Ecto neural progenitor cell (in vitro differentiated cells): ENCODE measurements at regions not wholly inside any gene's neighbourhood (a gene's known extent, or its start where the extent isn't known, plus 50 kb on each side); places are given as distances from the start of the nearest gene placed in this dataset.
A peak's percentile ranks its signal among the peaks of the same experiment; 100 is the strongest.

ENCODE experiments used
- DNase-seq: peaks from one replicate; pipeline ENCODE4 v3.0.0-alpha.2; 2018; ENCODE audit warnings: low spot score

DNA sequence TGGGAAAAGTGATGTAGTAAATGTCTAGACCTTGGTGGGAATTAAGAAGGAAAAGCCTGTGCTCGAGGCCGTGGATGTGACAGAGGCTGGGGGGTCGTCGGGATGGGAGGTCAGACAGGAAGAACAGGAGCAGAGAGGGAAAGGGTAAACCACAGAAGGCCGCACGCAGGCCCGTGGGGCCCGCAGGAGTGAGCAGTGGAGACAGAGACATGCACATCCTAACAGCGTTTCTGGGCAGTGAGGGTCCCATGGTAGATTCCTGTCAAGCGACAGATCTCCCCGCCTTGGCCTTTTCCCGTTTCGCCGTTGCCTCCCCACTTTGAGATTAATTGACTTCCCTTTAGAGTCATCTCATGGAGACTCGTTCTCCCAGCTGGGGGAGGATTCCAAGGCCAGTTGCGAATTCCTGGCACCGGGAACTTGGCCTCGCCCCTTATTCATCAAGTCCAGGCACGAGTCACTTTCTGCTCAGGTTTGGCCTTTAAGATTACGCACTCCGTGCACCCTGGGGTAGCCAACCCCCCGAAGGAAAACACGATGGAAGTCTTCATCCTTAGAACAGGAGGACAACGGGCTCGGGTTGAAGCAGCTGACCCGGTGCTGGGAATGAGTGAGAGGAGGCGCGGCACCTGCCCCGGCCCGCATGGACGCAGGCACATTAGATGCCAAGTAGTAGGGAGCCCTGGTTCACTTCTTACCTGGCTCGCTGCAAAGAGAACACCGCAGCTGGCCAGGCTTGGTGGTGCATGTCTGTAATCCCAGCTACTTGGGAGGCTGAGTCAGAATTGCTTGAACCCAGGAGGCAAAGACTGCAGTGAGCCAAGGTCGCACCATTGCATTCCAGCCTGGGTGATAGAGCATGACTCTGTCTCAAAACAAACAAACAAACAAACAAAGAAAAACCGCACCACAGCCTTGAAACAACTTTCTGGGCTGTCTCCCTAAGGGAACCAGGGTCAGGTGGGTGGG lies 315.2 kb upstream of the SHH start:
- DNase-seq = no peak

DNA sequence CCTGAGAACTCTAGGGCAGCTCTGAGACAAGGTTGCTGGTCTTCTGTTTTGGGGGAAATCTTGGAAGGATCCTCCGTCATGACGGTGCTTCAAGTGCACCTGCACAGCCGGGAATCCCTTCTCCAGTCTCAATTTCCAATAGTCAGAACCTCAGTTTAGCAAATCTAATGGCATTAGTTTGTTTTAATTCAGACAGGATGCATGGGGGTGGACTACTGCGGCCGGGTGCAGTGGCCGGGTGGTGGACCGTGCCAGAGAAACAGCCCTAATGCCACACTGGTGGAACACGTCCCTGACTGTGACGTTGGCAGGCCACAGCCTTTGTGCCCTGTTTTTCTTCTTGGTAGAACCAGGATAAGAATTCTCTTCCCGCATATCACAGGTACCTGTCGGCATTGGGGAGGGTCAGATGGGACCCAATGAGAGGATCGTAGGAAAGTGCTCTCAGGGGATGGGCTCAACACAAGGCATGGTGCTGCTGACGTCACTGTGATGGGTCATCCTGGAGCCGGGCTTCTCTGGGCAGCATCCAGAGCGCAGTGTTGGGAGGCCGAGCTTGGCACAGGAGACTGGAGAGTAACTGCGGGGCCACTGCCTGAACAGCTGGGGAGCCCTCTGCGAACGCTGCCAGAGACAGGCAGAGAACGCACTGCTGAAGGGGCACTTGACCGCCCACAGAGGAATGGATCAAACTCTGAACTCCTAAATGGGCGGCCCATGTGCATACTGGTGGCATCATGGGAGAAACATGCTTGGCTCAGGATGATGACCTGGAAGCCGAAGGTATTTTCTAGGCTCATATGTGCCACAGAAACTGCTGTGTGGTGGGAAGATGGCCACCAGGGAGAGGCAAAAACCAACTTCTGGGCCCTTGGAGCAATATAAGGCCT lies 313.8 kb upstream of the SHH start:
- no peak for DNase-seq

DNA sequence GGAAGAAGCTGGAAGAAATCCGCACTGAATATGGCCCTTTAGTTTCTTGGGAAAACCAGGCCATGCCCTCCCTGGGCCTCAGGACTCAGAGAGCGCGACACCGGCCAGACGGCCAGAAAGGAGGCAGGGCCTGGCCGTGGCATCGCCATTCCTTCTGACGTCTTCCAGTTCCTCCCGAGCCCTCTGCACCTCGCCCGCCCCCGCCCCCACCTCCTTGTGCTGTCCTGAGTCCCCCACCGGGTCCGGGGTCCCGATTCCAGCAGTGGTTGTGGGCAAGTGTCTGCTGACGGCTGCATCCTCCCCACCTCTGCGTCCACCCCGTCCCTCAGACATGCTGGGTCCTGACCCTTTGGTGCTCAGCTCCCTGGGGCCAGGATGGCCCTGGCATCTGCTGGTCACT lies 312.1 kb upstream of the SHH start:
- no peak for DNase-seq

DNA sequence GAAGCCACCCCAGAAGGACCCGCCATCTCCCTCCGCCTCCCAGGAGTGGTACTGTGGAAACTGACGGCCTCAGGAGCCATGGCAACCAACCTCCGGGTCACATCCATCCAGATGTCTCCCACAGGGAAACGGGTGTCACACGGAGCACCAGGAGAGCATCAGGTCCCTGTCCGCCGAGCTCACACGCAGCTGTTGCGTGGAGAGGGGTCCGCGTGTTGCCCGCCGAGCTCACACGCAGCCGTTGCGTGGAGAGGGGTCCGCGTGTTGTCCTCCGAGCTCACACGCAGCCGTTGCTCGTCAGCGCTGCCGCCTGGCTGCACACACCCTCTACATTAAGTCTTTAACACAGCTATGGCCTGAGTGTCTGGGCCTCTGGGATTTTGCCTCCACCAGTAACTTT lies 311.1 kb upstream of the SHH start:
- no peak for DNase-seq

DNA sequence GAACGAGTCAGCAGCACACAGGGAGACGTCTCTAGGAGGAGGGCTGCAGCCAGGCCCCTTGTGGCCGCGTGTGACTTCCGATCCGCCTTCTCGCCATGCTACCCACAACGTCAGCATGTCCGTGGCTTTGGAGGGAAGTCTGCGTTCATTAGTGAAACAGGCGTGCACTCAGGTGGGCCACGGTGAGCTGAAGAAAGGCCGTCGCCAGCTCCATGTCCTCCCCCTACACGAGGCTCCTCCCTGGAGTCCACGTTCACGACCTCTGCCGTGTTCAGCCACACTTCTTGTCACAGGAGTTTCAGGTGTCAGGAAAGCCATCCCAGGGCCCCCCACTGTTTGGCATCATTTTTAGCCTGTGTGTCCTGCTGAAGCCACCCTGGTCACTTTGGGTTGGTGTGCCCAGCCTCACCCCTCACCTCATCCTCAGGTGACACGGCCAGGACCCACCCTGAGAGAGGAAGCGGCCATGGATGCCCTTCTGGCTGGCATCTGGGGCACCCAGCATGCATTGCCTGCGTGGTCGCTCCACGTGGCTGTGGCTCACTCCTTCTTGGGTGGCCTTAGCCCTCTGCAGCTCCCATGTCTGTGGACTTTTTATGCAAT lies 310.6 kb upstream of the SHH start:
- DNase-seq = no peak

DNA sequence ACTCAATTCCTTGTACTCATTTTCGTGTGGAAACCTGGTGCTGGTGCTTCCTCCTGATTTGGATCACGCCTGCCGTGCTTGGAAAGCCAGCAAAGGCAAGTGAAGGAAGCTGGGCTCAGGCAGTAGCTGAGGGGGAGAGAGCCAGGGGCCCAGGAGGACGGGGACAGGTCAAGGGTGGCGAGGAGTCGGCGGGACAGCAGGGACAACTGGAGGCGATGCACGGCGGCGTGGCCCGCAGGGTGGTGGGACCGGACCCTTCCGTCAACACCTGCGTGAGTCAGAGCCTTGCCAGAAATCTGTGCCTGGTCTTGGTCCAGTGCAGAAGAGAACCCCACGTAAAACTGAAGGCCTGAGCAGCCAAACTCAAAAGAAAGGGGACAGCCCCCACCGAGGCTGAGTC lies 309.7 kb upstream of the SHH start:
- no peak for DNase-seq

DNA sequence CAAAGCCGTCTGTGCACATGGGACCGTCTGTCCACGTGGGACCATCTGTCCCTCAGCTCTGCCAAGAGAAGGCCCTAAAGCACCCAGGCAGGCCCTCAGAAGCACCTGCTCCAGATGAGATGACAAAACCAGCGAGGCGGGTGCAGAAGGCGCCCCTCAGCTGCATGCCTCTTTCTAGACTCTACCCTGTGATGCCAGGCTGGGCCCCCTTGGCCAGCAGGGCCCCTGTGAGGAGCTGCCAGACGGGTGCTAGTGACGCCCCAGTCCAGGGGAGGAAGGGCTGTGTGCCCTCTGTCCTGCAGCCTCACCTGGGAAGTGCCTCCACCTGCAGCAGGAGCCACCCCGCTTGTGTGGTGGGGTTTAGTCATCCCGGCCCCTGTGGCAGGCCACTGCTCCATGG lies 309.2 kb upstream of the SHH start:
- DNase-seq = no peak

DNA sequence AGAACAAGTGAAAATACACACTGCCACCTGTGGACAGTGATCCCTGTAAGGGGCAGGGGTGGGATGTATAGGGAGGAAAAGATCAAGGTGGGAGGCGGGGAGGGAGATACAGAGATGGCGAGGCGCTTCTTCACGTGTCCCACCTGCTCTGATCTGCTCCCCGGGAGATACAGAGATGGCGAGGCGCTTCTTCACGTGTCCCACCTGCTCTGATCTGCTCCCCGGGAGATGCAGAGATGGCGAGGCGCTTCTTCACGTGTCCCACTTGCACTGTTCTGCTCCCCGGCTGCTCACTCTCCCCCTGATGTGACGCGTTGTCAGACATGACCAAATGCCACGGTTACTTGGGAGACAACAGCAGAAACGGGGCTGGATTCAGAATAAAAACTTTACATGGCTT lies 308.3 kb upstream of the SHH start:
- no peak for DNase-seq

DNA sequence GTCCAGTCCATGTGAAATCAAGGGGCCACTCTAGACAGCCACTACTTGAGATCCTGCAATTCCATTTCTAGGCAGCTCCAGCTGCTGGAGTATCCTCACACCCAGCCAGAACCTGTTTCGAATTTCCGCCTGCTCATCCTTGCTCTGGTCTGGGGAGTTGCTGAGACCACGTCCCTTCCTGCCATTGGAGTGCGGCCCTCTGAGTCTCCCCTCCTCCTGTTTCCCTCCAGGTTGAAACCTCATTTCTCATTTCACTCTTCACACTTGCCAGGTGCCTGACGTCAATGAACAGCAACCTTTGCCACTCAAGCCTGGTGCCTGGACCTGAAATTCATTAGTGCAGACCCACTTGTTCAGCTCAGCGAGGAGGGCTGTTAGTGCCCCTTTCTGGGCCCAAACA lies 307.5 kb upstream of the SHH start:
- DNase-seq = no peak

DNA sequence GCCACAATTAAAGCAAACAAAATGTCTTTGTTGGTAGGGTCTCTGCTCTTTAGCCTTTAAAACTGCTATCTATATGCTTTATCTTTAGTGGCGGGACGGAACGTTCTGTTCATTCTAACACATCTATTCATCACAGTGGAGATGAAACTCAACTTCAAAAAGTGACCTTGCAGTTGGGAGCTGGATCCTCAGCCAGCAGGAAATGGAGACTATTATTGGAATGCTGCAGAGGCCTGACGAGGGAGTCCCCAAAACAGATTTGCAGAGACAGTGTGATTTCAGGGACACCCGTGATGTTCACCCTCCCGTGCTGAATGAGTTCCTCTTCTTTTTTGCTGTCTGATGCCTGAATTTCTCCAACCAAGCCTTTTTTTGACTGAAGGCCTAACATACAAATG lies 306.0 kb upstream of the SHH start:
- no peak for DNase-seq

DNA sequence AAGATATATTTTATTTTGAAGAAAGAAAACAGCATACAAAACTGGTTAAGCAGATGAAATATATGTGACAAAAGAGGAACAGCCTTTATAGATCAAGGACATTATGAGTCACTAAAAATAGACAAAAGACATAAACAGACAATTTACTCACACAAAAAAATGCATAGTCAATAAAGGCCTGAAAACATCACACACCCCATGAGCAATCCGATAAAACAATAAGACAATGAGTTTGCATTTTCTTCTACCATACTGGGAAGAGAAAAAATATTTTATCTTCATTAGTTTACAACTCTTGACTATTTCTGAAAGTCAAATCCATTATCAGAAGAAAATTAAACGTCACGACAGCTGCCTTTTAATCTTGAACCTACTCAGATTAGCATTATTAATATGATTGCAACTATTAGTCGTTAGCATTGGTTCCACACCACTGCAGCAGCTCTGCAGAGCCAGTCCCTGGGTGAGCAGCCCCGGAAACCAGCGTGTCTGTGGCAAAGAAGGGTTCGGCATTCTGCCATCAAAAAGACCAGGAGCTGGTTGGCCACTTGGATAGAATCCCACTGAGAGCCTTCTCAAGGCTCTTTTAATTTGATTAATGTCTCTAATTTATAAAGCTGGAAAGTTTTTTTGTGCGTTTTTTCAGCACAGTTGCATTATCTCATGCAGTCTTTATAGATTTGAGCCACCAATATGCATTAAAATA lies 305.4 kb upstream of the SHH start:
- DNase-seq = no peak

DNA sequence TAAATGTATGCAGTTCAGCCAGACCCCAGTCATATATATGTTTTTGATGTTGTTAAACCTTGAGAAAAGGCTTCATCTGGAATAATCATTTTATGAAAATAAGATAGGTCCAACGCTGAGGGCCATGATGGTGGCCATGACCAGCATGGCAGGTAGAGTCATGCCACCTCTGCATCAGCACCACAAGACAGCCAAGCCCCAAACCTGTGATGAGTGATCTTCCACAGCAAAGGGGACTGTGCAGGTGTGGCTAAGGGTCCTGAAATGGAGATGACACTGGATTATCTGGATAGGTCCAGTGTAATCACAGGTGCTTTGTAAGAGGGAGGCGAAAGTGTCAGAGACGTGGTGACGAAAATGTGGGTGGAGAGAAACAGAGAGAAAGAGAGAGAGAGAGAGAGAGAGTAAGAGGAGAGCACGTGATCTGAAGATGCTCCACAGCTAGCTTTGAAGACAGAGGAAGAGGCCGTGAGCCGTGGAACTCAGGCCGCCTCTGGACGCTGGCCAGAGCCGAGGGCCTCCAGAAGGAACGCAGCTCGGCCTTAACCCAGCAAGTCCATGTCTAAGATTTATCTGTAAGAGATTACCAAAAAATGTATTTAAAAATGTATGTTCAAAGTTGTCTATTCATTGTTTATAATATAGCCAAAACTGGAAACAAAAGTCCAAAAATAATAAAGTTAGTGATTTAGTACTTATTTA lies 304.4 kb upstream of the SHH start:
- no peak for DNase-seq

DNA sequence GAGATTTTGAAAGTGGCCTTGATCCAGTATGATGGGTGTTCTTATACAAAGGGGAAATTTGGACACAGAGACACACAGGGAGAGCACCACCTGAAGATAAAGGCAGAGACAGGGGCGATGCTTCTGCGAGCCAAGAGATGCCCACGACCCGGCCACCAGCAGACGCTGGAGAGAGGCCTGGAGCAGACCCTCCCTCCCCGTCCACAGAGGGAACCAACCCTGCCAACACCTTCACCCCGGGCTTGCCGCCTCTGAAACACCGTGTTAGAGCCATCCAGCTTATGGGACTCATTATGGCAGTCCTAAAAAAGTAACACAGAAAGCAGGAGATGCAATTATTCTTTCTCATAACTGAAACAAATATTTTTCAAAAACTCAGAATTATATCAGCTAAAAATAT lies 303.3 kb upstream of the SHH start:
- no peak for DNase-seq

DNA sequence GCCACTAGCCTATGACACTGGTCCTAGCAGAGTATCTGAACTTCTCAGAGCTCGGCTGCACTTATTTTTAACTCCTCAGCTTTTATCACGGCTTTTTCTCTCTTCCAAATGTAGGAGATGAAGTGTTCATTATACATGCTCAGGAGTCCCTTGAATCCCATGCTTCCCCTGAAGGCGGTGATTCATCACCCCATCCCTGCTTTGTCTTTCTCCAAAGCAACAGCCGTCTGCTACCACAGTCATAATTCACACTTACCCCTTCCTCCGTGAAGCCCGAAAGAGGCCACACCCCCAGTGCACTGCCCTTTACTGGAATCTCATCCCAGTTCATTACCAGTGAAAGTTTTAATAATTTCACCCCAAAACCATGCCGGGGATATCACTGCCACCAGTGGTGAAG lies 301.5 kb upstream of the SHH start:
- DNase-seq = peak; percentile 25

DNA sequence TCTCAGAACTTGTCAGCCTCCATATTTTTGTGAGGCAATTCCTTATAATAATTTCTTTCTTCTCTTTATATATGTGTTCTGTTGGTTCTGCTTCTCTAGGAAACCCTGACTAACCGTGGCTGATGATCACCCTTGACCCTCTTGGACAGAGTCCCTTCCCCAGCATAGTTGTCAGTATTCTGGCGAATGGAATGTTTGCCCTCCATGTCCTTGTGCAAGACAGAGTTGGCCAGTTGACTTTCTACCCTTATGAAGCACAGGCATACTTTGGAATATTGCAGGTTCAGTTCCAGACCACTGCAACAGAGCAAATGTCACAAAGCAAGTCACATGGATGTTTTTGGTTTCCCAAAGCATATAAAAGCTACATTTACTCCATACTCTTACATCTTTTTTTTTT lies 297.7 kb upstream of the SHH start:
- DNase-seq = no peak

DNA sequence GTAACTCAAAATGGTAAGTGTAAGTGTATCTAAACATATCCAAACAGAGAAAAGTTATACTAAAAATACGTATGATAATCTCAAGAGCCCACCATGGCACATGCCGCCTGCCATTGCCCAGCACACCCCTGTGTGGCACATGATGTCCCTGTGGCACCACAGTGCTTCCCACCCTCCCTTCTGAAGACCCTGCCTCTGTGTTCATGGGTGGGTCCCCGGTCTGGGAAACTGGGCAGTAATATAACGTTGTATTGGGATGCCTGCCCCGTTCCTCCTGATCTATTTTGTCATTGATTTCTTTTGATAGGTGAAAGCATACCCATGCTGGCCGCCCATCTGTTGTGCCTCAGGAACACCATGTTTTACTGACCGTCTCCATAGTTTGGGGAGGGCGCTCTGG lies 296.8 kb upstream of the SHH start:
- no peak for DNase-seq

DNA sequence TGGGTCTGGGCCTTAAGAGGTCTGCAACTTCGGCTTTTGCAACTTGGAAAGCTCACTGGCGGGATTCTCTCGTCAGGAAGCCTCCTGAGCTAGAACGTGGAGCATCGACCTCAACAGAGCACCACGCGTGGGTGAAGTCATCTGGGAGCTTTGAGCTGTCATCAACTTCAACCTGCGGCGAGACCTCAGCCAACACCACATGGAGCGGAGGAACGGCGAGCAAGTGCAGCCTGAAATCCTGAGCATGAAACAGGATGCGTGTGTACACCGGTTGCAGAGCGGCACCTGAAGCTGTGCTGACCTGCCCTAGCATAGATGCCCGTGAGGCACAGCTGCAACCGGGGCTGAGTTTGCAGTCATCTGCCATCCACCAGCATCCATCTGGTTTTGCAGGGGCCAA lies 295.7 kb upstream of the SHH start:
- no peak for DNase-seq

DNA sequence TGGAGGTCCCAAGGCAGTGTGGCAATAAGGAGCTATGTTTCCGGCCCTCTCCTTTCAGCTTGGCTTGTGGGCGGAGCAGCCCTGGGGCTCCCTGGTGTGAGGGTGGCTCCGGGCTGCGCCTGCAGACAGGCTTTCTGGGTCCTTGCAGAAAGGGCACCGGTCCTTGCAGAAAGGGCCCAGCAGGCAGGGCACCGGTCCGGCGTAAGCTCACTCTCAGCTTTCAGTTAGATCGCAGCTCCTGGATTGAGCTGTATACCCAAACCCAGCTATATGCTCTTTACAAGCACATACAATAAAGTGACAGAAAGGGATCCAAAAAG lies 293.8 kb upstream of the SHH start:
- no peak for DNase-seq

DNA sequence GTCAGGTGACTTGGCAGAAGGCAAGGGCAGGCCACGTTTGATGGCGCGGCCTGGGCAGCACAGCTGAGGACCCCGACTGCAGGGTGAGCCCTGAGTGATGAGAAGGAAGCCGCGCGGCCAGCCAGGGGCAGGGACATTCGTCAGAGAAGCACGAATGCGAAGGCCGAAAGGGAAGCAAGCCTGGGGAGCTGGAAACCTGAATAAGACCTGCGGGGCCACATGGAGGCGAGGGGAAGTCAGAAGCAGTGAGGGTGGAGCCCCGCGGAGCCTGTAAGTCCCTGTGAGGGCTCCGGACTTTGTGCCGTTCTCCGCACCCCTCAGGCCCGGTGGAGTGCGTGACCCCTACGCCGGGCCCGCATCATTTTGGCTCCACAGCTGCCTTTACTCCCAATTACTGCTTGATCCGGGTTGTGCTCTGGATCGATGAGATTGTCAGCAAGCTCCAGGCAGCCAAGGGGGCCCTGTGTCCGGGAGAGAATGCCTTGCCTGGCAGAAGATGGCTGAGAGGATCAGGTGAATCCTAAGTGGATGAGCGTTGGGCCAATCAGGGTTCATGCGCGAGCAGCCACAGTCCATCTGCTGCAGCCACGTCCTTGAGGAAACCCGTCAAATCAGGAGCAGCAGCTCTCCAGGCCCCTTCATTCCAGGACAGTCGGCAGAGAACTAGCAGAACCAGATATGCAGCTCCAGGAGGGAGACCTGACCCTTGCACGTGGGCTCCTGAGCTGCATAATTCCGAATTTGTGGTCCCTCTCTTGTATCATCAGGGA lies 293.3 kb upstream of the SHH start:
- no peak for DNase-seq

DNA sequence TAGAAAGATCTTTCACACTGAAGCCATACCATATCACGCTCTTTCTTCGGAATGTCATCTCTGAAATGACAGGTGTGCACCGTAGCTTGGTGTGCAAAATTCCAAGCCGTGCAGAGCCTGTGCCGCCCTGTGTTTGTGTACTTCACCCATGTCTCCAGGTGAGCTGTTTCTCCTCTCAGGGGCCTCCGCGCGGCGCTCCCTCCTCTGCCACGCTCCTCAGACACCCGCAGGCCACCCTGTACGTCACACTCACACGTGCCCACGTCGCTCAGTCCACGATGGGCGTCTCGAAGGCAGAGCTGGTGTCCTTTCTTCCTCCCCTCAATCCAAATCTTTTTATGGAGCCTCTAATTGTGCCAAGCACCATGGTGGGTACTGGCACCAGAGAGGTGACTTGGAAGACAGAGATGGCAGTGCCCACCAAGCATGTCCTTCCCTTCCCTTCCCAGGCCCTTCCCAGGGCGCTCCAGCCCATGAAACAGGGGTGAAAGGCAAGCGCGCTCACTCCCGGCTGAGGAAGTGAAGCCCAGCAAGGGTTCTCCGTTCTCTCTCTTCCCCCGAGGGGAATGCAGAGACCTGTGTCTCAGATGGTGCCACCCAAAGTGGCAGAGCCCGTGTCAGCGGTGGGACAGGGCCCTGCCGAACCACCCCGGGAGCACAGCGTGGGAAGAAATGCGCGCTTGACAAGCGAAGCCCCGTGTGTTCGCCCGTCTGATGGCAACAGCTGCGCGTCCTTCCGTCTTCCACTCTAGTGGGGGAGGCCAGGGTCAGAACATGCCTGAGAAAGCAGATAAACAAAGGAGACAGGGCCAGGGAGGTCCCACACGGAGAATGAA lies 292.5 kb upstream of the SHH start:
- DNase-seq = no peak
